IMR-90 (cell line): ENCODE measurements at regions not wholly inside any gene's neighbourhood (a gene's known extent, or its start where the extent isn't known, plus 50 kb on each side); places are given as distances from the start of the nearest gene placed in this dataset.

ENCODE experiments used
- ATAC-seq: fragments of 200-7000 bp; cut with Tn5 transposase; 2 replicates; pipeline ENCODE4 v1.9.1; 2020; ENCODE audit warnings: low read depth, mild to moderate bottlenecking, moderate library complexity
- BruUV-seq: library from RNA; stranded (reverse); fragments of 400-500 nt; replicated peaks from 2 replicates; lab custom pipeline; 2021; lab: Mats Ljungman, UMichigan
- CTCF ChIA-PET: fragments of 300-600 bp; formaldehyde crosslinking; extraction: SDS; loops from one replicate; lab custom pipeline; 2021; ENCODE audit warnings: antibody characterized with exemption; lab: Yijun Ruan, JAX
- POLR2A ChIA-PET: fragments of 300-600 bp; sonication (Branson Sonifier 250); formaldehyde crosslinking; loops from one replicate; lab custom pipeline; 2022; ENCODE audit warnings: antibody characterized with exemption; ENCODE audit not compliant: unreplicated experiment; lab: Charles Lee
- DNase-seq: peaks from one replicate; pipeline ENCODE4 v3.0.0; 2013
- H2AFZ ChIP-seq: replicated peaks from 2 replicates; pipeline ENCODE3; 2013; ENCODE audit warnings: low read length, mild to moderate bottlenecking; ENCODE audit not compliant: poor library complexity
- H2AK5ac ChIP-seq: 2 replicates; pipeline ENCODE4 v1.6.1; 2013; ENCODE audit warnings: low read depth, low read length, inconsistent platforms
- H2AK9ac ChIP-seq: replicated peaks from 2 replicates; pipeline ENCODE3; 2013; ENCODE audit warnings: mild to moderate bottlenecking, low read depth, low read length, moderate library complexity; ENCODE audit not compliant: poor library complexity
- H2BK120ac ChIP-seq: 2 replicates; pipeline ENCODE4 v1.6.1; 2013; ENCODE audit warnings: low read depth, low read length, inconsistent platforms
- H2BK15ac ChIP-seq: 3 replicates; pipeline ENCODE4 v1.6.1; 2013; ENCODE audit warnings: low read depth, low read length, inconsistent platforms
- H2BK20ac ChIP-seq: 2 replicates; pipeline ENCODE4 v1.6.1; 2013; ENCODE audit warnings: low read depth, mild to moderate bottlenecking, inconsistent platforms, low read length, moderate library complexity
- H2BK5ac ChIP-seq: 2 replicates; pipeline ENCODE4 v1.6.1; 2013; ENCODE audit warnings: mild to moderate bottlenecking, low read depth, low read length, inconsistent platforms; ENCODE audit not compliant: poor library complexity, severe bottlenecking
- H3K14ac ChIP-seq: replicated peaks from 2 replicates; pipeline ENCODE4 v1.6.1; 2013; ENCODE audit warnings: low read depth, low read length, inconsistent platforms
- H3K18ac ChIP-seq: 2 replicates; pipeline ENCODE4 v1.6.1; 2013; ENCODE audit warnings: low read depth, low read length, control low read depth
- H3K23ac ChIP-seq: 2 replicates; pipeline ENCODE4 v1.6.1; 2013; ENCODE audit warnings: low read depth, low read length, inconsistent platforms
- H3K27ac ChIP-seq: 2 replicates; pipeline ENCODE4 v1.5.1; 2013; ENCODE audit warnings: mild to moderate bottlenecking, control low read depth, low read length; ENCODE audit not compliant: insufficient read depth
- H3K27me3 ChIP-seq: 2 replicates; pipeline ENCODE4 v1.6.1; 2013; ENCODE audit warnings: low read length; ENCODE audit not compliant: control insufficient read depth, insufficient read depth
- H3K36me3 ChIP-seq: 2 replicates; pipeline ENCODE4 v1.6.1; 2013; ENCODE audit warnings: low read length, mixed read lengths; ENCODE audit not compliant: control insufficient read depth, insufficient read depth
- H3K4ac ChIP-seq: 2 replicates; pipeline ENCODE4 v1.6.1; 2013; ENCODE audit warnings: low read depth, low read length, inconsistent platforms
- H3K4me1 ChIP-seq: 2 replicates; pipeline ENCODE4 v1.6.1; 2013; ENCODE audit warnings: low read length, mixed read lengths; ENCODE audit not compliant: control insufficient read depth, insufficient read depth
- H3K4me2 ChIP-seq: 2 replicates; pipeline ENCODE4 v1.6.1; 2013; ENCODE audit warnings: low read depth, mild to moderate bottlenecking, control low read depth, low read length, moderate library complexity
- H3K4me3 ChIP-seq: 2 replicates; pipeline ENCODE4 v1.5.1; 2013; ENCODE audit warnings: low read depth, mild to moderate bottlenecking, control low read depth, low read length, moderate library complexity; ENCODE audit not compliant: insufficient read depth
- H3K56ac ChIP-seq: 2 replicates; pipeline ENCODE4 v1.6.1; 2013; ENCODE audit warnings: low read length, inconsistent platforms; ENCODE audit not compliant: insufficient read depth; ENCODE audit errors: extremely low read depth
- H3K79me1 ChIP-seq, 2 experiments: 2 replicates each; pipeline ENCODE4 v1.6.1; 2013; ENCODE audit warnings: low read length in 2 of 2, inconsistent platforms in 1 of 2, low read depth in 1 of 2
- H3K9ac ChIP-seq: 2 replicates; pipeline ENCODE4 v1.6.1; 2013; ENCODE audit warnings: low read depth, low read length, control low read depth
- H3K9me1 ChIP-seq: 2 replicates; pipeline ENCODE4 v1.6.1; 2013; ENCODE audit warnings: low read length, inconsistent platforms; ENCODE audit not compliant: insufficient read depth
- H3K9me3 ChIP-seq: 2 replicates; pipeline ENCODE4 v1.6.1; 2013; ENCODE audit warnings: low read length; ENCODE audit not compliant: control insufficient read depth, insufficient read depth
- H4K20me1 ChIP-seq: 2 replicates; pipeline ENCODE4 v1.6.1; 2013; ENCODE audit warnings: low read length, inconsistent platforms; ENCODE audit not compliant: insufficient read depth
- H4K5ac ChIP-seq: 2 replicates; pipeline ENCODE4 v1.6.1; 2013; ENCODE audit warnings: mild to moderate bottlenecking, low read depth, low read length, control low read depth
- H4K8ac ChIP-seq, 2 experiments: 2 replicates each; pipeline ENCODE4 v1.6.1; 2013; ENCODE audit warnings: low read depth in 2 of 2, low read length in 2 of 2, control low read depth in 1 of 2, inconsistent platforms in 1 of 2
- H4K91ac ChIP-seq: 2 replicates; pipeline ENCODE4 v1.6.1; 2013; ENCODE audit warnings: low read depth, low read length, inconsistent platforms; ENCODE audit not compliant: insufficient read depth
- BHLHE40 ChIP-seq: fragments of 150-350 bp; IDR thresholded peaks from 2 replicates; pipeline ENCODE4 v1.6.1; 2016; ENCODE audit warnings: mild to moderate bottlenecking, low read depth, low read length
- CEBPB ChIP-seq: IDR thresholded peaks from 2 replicates; pipeline ENCODE4 v1.6.1; 2012; ENCODE audit warnings: low read depth, low read length, improper control_type of control experiment
- CHD1 ChIP-seq: IDR thresholded peaks from 2 replicates; pipeline ENCODE4 v1.6.1; 2012; ENCODE audit warnings: low read depth, low read length, improper control_type of control experiment
- FOS ChIP-seq: fragments of 150-350 bp; IDR thresholded peaks from 2 replicates; pipeline ENCODE4 v1.6.1; 2016; ENCODE audit warnings: low read depth, low read length
- MAFK ChIP-seq: IDR thresholded peaks from 2 replicates; pipeline ENCODE4 v1.6.1; 2012; ENCODE audit warnings: low read depth, low read length, improper control_type of control experiment
- MAZ ChIP-seq: IDR thresholded peaks from 2 replicates; pipeline ENCODE4 v1.6.1; 2012; ENCODE audit warnings: low read depth, mild to moderate bottlenecking, low read length, improper control_type of control experiment, moderate library complexity, borderline replicate concordance
- MXI1 ChIP-seq: IDR thresholded peaks from 2 replicates; pipeline ENCODE4 v1.6.1; 2012; ENCODE audit warnings: low read depth, mild to moderate bottlenecking, low read length, moderate library complexity, borderline replicate concordance
- NFE2L2 ChIP-seq: fragments of 150-350 bp; IDR thresholded peaks from 2 replicates; pipeline ENCODE4 v1.6.1; 2016; ENCODE audit warnings: low read depth, mild to moderate bottlenecking, low read length
- POLR2A ChIP-seq: IDR thresholded peaks from 2 replicates; pipeline ENCODE4 v1.6.1; 2012; ENCODE audit warnings: mild to moderate bottlenecking, low read depth, low read length
- RAD21 ChIP-seq: IDR thresholded peaks from 2 replicates; pipeline ENCODE4 v1.6.1; 2012; ENCODE audit warnings: low read length, improper control_type of control experiment
- RCOR1 ChIP-seq: IDR thresholded peaks from 2 replicates; pipeline ENCODE4 v1.6.1; 2012; ENCODE audit warnings: mild to moderate bottlenecking, low read length, improper control_type of control experiment; ENCODE audit not compliant: insufficient replicate concordance
- RFX5 ChIP-seq: IDR thresholded peaks from 2 replicates; pipeline ENCODE4 v1.8.0; 2012; ENCODE audit warnings: low read depth, mild to moderate bottlenecking, low read length, moderate library complexity
- SMC3 ChIP-seq: fragments of 150-350 bp; IDR thresholded peaks from 2 replicates; pipeline ENCODE4 v1.6.1; 2016; ENCODE audit warnings: low read depth, mild to moderate bottlenecking, antibody characterized with exemption, low read length, moderate library complexity
- WGBS, 2 experiments: methylation state at CpG; one replicate each; pipeline versions ENCODE4 v1.1.5 to v1.1.7; 2013; ENCODE audit warnings: missing lambda C conversion rate in 2 of 2; ENCODE audit not compliant: insufficient read length in 1 of 2; ENCODE audit errors: extremely low coverage in 2 of 2; 5-methylcytosine and 5-hydroxymethylcytosine counted together
- dilution Hi-C: fragments of 300-500 bp; cut with HindIII; formaldehyde crosslinking; loops from one replicate; pipeline ENCODE4 v1.14.3; 2018; ENCODE audit warnings: low sequenced_read_pairs; ENCODE audit not compliant: unreplicated experiment
- in situ Hi-C: fragments of 300-500 bp; cut with MboI; formaldehyde crosslinking; loops from 3 replicates; pipeline ENCODE4 v1.14.3; 2019; ENCODE audit warnings: low sequenced_read_pairs, inconsistent platforms, mixed read lengths
- intact Hi-C: fragments of 100-400 bp; cut with micrococcal nuclease; formaldehyde crosslinking; loops from 2 replicates; pipeline ENCODE4 v1.10.0; 2022
- TF ChIP-seq, protein P1 (sequence below): fragments of 150-350 bp; IDR thresholded peaks from 2 replicates; pipeline ENCODE4 v1.6.1; 2017; ENCODE audit warnings: mild to moderate bottlenecking, antibody characterized with exemption, low read length, low read depth
- TF ChIP-seq, protein P2 (sequence below): conservative IDR thresholded peaks from 2 replicates; pipeline ENCODE4 v1.5.1; 2012; ENCODE audit warnings: mild to moderate bottlenecking, low read depth, low read length, improper control_type of control experiment
- TF ChIP-seq, protein P3 (sequence below): fragments of 150-350 bp; IDR thresholded peaks from 2 replicates; pipeline ENCODE4 v1.6.1; 2016; ENCODE audit warnings: low read depth, mild to moderate bottlenecking, low read length, moderate library complexity, borderline replicate concordance

DNA sequence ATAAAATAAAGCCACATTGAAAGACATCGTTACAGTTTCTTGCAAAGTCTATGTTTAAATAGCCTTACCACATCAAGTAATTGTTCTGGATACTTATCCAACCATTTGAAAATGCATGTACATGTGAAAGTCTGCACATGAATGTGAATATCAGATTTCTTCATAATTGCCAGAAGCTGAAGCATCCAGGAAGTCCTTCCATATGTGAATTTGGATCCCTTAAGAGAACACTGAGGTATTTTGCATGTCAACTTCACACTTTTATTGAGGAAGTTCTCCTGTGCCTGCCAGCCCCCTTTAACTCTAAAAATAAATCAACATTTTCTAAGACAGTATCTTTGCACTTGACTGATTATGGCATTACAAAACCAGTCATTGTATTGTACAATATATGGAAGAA, 1103.5 kb upstream of the ADGRL3 start:
- Histone ChIP-seq H3K4me3 (no peak overlapping the region), H2BK20ac (no peak overlapping the region), H2BK5ac (no peak overlapping the region), H3K23ac (no peak overlapping the region), H4K91ac (no peak overlapping the region), H3K4me2 (no peak overlapping the region), H2BK120ac (no peak overlapping the region), H3K4me1 (no peaks in the 10 kb centered on the region), H3K4ac (no peak overlapping the region), H3K9me1 (no peaks in the 10 kb centered on the region), H4K5ac (no peak overlapping the region), H2AFZ (no peak overlapping the region), H2BK15ac (no peak overlapping the region), H3K14ac (no peak overlapping the region), H3K79me1 (no peaks in the 10 kb centered on the region), H3K56ac (no peak overlapping the region), H3K9me3 (peaks cover 4% of the 10 kb centered on the region; the same call in 1 of the 2 replicates), H2AK5ac (no peak overlapping the region), H3K18ac (no peak overlapping the region), H4K8ac (no peak overlapping the region), H4K20me1 (no peaks in the 10 kb centered on the region), H3K9ac (no peak overlapping the region), H3K27me3 (no peaks in the 10 kb centered on the region), H3K27ac (no peak overlapping the region), H2AK9ac (no peak overlapping the region), H3K36me3 (no peaks in the 10 kb centered on the region)
- no peak for ATAC-seq
- dilution Hi-C loops, result no loop called here
- WGBS, 2 experiments, result no CpG with 5 or more reads among the region's 1 CpG
- in situ Hi-C loops, result no loop called here
- intact Hi-C loops, result no loop called here
- no peak for DNase-seq
- POLR2A ChIA-PET, result no interaction called here
- TF ChIP-seq, protein P1, sequence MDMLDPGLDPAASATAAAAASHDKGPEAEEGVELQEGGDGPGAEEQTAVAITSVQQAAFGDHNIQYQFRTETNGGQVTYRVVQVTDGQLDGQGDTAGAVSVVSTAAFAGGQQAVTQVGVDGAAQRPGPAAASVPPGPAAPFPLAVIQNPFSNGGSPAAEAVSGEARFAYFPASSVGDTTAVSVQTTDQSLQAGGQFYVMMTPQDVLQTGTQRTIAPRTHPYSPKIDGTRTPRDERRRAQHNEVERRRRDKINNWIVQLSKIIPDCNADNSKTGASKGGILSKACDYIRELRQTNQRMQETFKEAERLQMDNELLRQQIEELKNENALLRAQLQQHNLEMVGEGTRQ, result no peak
- TF ChIP-seq RCOR1, result no peak
- no peak for TF ChIP-seq MXI1
- TF ChIP-seq POLR2A, result no peak
- TF ChIP-seq RAD21, result no peak
- TF ChIP-seq MAFK, result no peak
- no peak for TF ChIP-seq CHD1
- TF ChIP-seq NFE2L2, result no peak
- TF ChIP-seq BHLHE40, result no peak
- no peak for TF ChIP-seq MAZ
- TF ChIP-seq, protein P2, sequence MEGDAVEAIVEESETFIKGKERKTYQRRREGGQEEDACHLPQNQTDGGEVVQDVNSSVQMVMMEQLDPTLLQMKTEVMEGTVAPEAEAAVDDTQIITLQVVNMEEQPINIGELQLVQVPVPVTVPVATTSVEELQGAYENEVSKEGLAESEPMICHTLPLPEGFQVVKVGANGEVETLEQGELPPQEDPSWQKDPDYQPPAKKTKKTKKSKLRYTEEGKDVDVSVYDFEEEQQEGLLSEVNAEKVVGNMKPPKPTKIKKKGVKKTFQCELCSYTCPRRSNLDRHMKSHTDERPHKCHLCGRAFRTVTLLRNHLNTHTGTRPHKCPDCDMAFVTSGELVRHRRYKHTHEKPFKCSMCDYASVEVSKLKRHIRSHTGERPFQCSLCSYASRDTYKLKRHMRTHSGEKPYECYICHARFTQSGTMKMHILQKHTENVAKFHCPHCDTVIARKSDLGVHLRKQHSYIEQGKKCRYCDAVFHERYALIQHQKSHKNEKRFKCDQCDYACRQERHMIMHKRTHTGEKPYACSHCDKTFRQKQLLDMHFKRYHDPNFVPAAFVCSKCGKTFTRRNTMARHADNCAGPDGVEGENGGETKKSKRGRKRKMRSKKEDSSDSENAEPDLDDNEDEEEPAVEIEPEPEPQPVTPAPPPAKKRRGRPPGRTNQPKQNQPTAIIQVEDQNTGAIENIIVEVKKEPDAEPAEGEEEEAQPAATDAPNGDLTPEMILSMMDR, result no peak
- no peak for TF ChIP-seq FOS
- no peak for TF ChIP-seq RFX5
- no peak for TF ChIP-seq CEBPB
- no peak for TF ChIP-seq SMC3
- TF ChIP-seq, protein P3, sequence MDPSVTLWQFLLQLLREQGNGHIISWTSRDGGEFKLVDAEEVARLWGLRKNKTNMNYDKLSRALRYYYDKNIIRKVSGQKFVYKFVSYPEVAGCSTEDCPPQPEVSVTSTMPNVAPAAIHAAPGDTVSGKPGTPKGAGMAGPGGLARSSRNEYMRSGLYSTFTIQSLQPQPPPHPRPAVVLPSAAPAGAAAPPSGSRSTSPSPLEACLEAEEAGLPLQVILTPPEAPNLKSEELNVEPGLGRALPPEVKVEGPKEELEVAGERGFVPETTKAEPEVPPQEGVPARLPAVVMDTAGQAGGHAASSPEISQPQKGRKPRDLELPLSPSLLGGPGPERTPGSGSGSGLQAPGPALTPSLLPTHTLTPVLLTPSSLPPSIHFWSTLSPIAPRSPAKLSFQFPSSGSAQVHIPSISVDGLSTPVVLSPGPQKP, result no peak
- no TSS peak for BruUV-seq
- CTCF ChIA-PET, result no interaction called here
